ENCODE measurements at regions not wholly inside any gene's neighbourhood (a gene's known extent, or its start where the extent isn't known, plus 50 kb on each side); places are given as distances from the start of the nearest gene placed in this dataset.

DNA sequence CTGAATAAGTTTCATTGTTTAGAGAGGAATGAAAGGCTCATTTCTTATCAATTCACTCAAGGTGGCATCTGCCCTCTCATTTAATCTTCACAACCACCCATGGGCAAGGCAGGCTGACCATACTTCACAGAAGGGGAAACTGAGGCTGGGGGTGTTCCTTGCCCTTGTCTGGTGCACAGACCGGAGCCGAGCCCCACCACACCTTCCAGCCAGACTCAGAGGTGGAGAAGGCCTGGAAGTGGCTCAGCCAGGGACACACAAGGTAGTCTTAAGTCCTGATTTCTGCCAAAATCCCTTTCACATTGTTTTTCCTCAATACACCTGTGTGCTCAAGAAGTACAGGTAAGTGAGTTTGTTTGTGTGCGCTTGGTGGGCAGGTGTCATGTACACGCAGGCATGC, 111.9 kb upstream of the TEX51 start:
- no peak for TF ChIP-seq CTCF (conservative IDR thresholded peaks at IDR 0.05)
- H3K27ac ChIP-seq: no peak overlapping the region

DNA sequence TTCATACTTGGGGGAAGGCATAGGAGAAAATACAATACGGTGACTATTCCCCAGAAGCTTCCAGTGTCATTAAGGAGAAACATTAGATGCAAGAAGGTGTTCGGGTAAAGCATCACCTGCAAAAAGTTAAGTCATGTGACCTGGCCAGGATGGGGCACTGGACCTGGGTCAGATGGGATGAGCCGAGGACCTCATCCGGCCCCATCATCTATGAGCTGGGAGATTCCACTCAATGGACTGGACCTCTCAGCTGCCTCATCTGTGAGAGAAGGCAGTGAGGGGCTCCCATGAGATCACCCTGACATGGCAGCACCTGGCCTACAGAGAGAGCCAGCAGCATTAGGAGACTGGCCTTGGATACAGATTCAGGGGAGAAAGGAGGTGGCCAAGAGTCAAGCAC, 111.4 kb upstream of the TEX51 start:
- H3K27ac ChIP-seq: no peak overlapping the region
- TF ChIP-seq CTCF (conservative IDR thresholded peaks at IDR 0.05): no peak

DNA sequence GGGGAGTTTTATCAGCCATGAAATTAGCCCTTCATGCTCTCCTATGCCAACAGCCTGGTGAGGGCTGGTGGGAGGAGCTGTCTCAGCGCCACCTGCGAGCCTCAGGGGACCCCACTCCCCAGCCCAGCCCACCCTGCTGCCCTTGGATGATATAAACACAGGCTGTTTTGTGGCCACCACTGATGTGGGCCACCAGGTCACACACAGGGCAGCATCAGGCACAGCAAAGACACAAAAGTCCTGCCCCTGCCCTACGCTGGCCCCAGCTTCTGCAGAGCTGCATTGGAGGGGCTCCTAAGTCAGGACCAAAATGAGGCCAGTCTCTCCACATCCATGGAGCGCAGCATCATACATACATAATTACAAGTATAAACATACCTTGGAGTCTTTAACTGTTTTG, 110.6 kb upstream of the TEX51 start:
- no peak for TF ChIP-seq CTCF (conservative IDR thresholded peaks at IDR 0.05)
- H3K27ac ChIP-seq: no peak overlapping the region

DNA sequence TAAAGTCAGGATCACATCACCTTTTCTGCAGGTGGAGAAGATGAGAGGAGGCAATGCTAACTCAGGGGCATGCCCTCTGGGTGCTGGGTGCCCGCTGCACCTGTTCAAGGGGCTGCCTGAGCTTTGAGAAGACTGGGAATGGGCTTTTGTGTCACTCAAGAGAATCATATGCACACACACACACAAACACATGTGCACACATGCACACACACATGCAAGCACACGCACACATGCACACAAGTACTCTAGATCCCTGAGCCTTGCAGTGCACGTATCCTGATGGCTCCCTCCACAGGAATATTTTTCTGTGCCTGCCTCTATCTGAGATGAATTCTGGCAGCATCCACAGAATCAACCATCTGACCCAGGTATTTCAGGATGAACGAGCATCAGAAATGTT, 110.0 kb upstream of the TEX51 start:
- no peak for TF ChIP-seq CTCF (conservative IDR thresholded peaks at IDR 0.05)
- no peak overlapping the region for H3K27ac ChIP-seq

- TF ChIP-seq CTCF (conservative IDR thresholded peaks at IDR 0.05): no peak
- no peak overlapping the region for H3K27ac ChIP-seq
Measured at GRCh38 chr2:126790987-126791780, 107.5 kb upstream of the TEX51 start.

DNA sequence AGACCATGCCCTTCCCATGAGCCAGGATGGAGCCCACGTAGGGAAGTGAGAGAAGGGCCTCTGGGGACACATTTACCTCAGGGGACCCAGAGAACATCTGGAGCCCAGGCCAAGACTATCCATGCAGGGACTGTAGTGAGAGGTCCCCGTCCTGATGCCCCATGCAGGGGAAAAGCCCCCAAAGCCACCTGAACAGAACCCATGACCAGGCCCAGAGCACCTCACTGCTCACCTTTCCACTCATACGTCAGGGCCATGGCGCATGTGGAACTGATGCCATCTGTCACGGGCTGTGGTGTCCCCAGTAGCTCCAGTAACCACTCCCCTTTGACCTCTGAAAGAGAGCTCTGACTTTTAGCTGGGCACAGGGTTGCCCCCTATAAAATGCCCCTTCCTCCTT, 106.5 kb upstream of the TEX51 start:
- no peak overlapping the region for H3K27ac ChIP-seq
- no peak for TF ChIP-seq CTCF (conservative IDR thresholded peaks at IDR 0.05)

DNA sequence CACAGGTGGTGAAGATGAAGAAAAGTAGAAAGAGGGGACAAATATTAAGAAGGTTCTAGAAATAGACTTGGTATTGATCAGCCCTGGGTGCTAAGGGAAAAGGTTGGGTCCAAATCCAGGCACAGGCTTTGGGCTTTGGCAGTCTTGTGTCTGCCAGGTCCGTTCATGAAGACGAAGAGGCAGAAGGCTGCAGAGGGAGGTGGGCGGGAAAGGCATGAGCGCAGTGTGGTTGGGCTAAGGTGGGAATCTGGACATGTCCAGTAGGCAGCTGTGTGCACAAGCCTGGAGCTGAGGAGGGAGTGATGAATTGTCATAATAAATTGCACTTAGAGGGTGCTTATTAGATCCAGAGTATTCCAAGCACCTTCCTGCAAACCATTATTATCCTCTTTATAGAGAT, 105.7 kb upstream of the TEX51 start:
- no peak overlapping the region for H3K27ac ChIP-seq
- TF ChIP-seq CTCF (conservative IDR thresholded peaks at IDR 0.05): no peak

Data from VCaP (cell line).